SKM-1 (cell line): ENCODE measurements at regions not wholly inside any gene's neighbourhood (a gene's known extent, or its start where the extent isn't known, plus 50 kb on each side); places are given as distances from the start of the nearest gene placed in this dataset.

Experiments
- DNase-seq: peaks from one replicate; lab custom pipeline; 2025; ENCODE audit not compliant: unreplicated experiment; lab: John Stamatoyannopoulos, UW

- no peak for DNase-seq
Measured at GRCh38 chr11:109343242-109343641, 78.7 kb upstream of the C11orf87 start.

DNA sequence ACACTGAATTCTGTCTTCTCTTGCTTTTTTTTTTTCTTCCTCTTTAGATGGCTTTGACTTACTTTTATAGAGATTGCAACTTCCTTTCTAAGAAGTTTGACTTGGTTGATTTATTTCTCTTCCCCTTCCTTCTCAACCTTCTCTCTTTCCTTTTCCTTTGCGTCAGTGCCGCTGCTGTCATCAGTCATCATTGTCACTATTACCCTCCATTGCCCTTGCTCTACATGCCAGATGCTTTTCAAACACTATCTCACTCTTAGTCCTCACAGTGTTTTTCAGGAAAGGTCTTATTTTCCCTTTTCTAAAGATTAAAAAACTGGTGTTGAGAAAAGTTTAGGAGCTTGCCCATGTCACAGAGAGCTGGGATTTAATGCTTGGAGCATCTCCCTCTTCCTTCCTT, 74.7 kb upstream of the C11orf87 start:
- DNase-seq = no peak

DNA sequence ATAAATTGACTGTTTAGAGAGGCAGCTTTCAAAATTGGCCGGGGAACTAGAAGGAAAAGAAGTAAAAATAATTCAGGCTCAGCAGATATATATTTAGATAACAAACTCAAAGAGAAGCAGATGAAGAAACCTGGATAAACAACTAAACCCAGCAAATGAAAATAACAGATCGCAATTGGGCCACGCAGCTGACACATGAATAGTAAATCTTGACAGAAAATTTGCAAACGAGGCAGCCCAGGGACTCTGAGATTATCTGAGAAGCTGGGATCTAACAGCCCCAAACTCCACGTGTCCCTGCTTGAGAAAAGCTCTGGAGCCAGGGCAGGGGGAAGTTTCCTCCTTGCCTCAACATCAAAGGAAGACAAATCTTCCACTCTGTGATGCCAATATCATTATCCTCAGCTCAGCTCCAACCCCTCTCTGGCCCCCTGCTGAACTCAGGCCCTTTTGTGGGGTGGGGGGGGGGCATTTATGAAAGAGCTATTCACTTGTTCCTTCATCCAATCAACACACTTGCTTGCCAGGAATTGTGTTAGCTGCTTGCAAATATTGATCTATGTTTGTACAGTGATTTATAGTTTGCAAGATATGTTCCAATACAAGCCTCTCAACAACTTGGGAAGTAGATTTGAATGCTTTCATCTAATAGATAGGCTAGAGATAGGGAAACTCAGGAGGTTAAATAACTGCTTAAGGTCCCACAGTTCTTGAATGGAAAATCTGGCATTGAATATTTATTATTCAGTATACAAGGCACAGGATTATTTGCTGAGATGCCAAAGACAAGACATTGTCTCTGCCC, 72.5 kb upstream of the C11orf87 start:
- DNase-seq = no peak

DNA sequence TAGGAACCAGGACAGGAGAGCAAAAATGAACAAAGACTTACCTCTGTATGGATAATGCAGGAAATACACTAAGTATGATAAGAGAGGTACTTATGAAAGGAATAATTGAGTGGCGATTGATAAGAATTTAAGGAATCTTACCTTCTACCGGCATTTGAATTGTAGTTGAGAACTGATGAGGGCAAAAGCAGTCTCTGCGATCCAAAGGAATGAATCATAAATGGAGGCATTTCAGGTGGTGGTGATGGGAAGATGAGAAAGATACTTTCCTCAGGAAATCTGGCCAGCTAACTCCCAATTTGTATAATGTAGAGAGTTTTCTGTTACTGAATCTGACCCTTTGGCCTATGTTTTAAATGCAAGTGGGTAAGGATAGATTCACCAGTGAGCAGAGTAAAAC, 71.9 kb upstream of the C11orf87 start:
- DNase-seq = no peak

- DNase-seq = no peak
Measured at GRCh38 chr11:109362059-109362458, 59.9 kb upstream of the C11orf87 start.

GRCh38 chr11:109363682-109364081, 58.3 kb upstream of the C11orf87 start:
- DNase-seq = no peak

- DNase-seq = no peak
Measured at GRCh38 chr11:109364851-109365250, 57.1 kb upstream of the C11orf87 start.

DNA sequence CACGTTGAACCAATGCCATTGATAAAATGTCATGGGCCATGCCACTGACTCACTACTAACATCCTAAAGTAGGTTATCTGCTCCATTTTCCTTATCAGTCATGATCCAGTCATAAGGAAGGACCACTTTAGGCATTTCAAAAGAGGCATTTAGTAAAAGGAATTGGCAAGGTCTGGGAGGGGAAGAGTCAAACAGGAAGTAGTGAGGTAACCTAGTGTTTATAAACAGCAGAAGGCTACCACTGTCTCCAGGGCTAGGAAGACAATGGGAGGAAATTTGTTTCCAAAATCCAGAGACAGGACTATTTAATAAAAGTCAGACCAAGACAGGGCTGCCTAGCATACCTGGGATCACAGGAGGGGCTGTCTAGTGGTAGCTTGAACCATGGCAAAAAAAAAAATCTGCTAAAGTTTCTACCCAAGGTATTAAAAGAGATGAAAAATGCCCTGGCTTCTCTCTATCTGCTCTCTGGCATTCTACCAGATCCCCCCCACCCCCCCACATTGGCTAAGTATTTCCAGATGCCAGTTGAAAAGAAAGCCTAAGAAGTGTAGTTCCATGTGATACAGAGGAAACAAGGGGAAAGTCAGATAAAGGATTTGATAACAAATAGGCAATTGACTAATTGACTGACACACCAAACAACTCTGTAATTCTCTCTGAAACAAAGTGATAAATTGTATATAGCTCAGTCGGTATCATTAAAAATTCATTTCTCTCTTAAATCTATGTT, 50.4 kb upstream of the C11orf87 start:
- no peak for DNase-seq
